Common myeloid progenitor, CD34-positive (primary cell): ENCODE measurements at regions not wholly inside any gene's neighbourhood (a gene's known extent, or its start where the extent isn't known, plus 50 kb on each side); places are given as distances from the start of the nearest gene placed in this dataset.
"Not testable (repeated sequence)": the region's sequence is repeated elsewhere in the genome, so short reads cannot be mapped to it uniquely, and the experiment has no call there.

Source experiments
- CTCF ChIA-PET: fragments of 350-600 bp; sonication (Branson Sonifier 250); formaldehyde crosslinking; loops from one replicate; lab custom pipeline; 2021; ENCODE audit warnings: antibody characterized with exemption; lab: Charles Lee
- POLR2A ChIA-PET: fragments of 350-600 bp; sonication (Branson Sonifier 250); formaldehyde crosslinking; loops from one replicate; lab custom pipeline; 2021; ENCODE audit warnings: antibody characterized with exemption; lab: Charles Lee
- DNase-seq, 3 donors: peaks; one replicate each; pipeline versions ENCODE4 v3.0.0 to v3.0.0-alpha.2; 2013
- H3K27ac ChIP-seq, 2 experiments: 1 replicate in 1 of 2; 2 replicates in 1 of 2; pipeline ENCODE4 v1.7.0; 2013; ENCODE audit warnings: inconsistent platforms in 2 of 2, low read length in 2 of 2, mild to moderate bottlenecking in 2 of 2, low read depth in 1 of 2, moderate library complexity in 1 of 2; ENCODE audit not compliant: severe bottlenecking in 2 of 2, insufficient read depth in 1 of 2, poor library complexity in 1 of 2
- H3K27me3 ChIP-seq, 5 experiments: replicated peaks in 2 of 5; 1 replicate in 3 of 5; 2 replicates in 2 of 5; pipeline versions ENCODE4 v1.6.1 to v1.7.0; 2013; ENCODE audit warnings: low read length in 4 of 5, mild to moderate bottlenecking in 2 of 5, moderate library complexity in 2 of 5, inconsistent platforms in 1 of 5; ENCODE audit not compliant: insufficient read depth in 5 of 5, control insufficient read depth in 4 of 5
- H3K36me3 ChIP-seq, 4 experiments: 1 replicate in 2 of 4; 2 replicates in 2 of 4; pipeline versions ENCODE4 v1.6.1 to v1.7.0; 2013; ENCODE audit warnings: low read length in 3 of 4, control low read depth in 1 of 4, mild to moderate bottlenecking in 1 of 4; ENCODE audit not compliant: control insufficient read depth in 4 of 4, insufficient read depth in 4 of 4
- H3K4me1 ChIP-seq, 4 experiments: 1 replicate in 3 of 4; 2 replicates in 1 of 4; pipeline versions ENCODE4 v1.6.1 to v1.7.1; 2013; ENCODE audit warnings: low read length in 3 of 4, mild to moderate bottlenecking in 3 of 4, control low read depth in 1 of 4, inconsistent platforms in 1 of 4, moderate library complexity in 1 of 4; ENCODE audit not compliant: control insufficient read depth in 4 of 4, insufficient read depth in 4 of 4; ENCODE audit errors: control extremely low read depth in 1 of 4
- H3K4me3 ChIP-seq, 7 experiments: 1 replicate in 4 of 7; 2 replicates in 3 of 7; pipeline versions ENCODE4 v1.5.1 to v1.7.0; 2013; ENCODE audit warnings: mild to moderate bottlenecking in 7 of 7, low read length in 6 of 7, moderate library complexity in 6 of 7, inconsistent platforms in 2 of 7, low read depth in 2 of 7, control low read depth in 1 of 7; ENCODE audit not compliant: insufficient read depth in 4 of 7, control insufficient read depth in 1 of 7; ENCODE audit errors: extremely low read depth in 1 of 7
- H3K9me3 ChIP-seq, 5 experiments: 1 replicate in 4 of 5; 2 replicates in 1 of 5; pipeline versions ENCODE4 v1.6.1 to v1.7.1; 2013; ENCODE audit warnings: low read length in 4 of 5, mild to moderate bottlenecking in 2 of 5, inconsistent platforms in 1 of 5, low read depth in 1 of 5, moderate library complexity in 1 of 5; ENCODE audit not compliant: control insufficient read depth in 4 of 5, insufficient read depth in 2 of 5; ENCODE audit errors: control extremely low read depth in 1 of 5
- WGBS: methylation state at CpG from one replicate; pipeline ENCODE4 v1.1.5; 2013; ENCODE audit not compliant: insufficient coverage; 5-methylcytosine and 5-hydroxymethylcytosine counted together

DNA sequence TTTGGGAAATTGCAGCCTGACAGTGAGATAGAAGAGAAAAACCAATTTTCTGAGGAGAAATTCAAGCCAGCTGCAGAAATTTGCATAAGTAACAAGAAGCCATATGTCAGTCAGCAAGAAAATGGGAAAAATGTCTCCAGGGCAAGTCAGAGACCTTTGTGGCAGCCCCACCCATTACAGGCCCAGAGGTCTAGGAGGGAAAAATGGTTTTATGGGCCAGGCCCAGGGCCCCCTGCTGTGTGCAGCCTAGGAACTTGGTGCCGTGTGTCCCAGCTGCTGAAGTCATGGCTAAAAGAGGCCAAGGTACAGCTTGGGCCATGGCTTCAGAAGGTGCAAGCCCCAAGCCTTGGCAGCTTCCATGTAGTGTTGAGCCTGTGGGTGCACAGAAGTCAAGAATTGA, 296.1 kb downstream of the TTC6 start:
- WGBS = 100% methylated on average over 1 of the region's 1 CpG
- POLR2A ChIA-PET, H3K9me3 ChIP-seq, H3K4me1 ChIP-seq, CTCF ChIA-PET, H3K4me3 ChIP-seq, H3K27ac ChIP-seq, DNase-seq, H3K27me3 ChIP-seq, H3K36me3 ChIP-seq: not testable (repeated sequence)

DNA sequence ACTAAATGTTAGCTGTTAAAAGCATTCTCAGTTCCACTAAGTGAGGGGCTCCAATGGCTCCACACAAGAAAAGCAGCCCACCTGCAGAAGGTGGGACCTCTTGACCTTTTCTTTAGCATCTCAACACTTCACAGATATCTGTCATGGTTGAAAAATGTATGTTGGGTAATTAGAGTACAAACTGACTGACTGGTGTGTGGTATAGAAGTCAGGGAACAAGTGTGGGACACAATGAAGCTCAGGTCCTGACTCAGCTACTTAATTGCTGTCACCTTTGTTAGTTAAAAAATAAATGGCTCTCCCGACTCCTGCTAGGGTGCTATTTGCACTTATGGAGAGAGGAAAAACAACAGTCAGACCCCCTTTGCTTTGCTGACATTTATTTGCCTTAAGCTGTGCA, 299.0 kb downstream of the TTC6 start:
- Histone ChIP-seq H3K4me3 (no peak overlapping the region), H3K36me3 (no peaks in the 10 kb centered on the region), H3K4me1 (no peaks in the 10 kb centered on the region), H3K9me3 (peaks cover 0 to 2% (median 0%) of the 10 kb centered on the region in 5 experiments), H3K27ac (no peak overlapping the region), H3K27me3 (peaks cover 0 to 5% (median 2%) of the 10 kb centered on the region in 5 experiments)
- WGBS = 80% methylated on average over 1 of the region's 1 CpG
- CTCF ChIA-PET = interaction anchor here (0.8 kb wide), 1 partner anchor 9 kb away, joined by 3 read pairs; no protein-coding TSS in a partner anchor
- POLR2A ChIA-PET = no interaction called here
- no peak for DNase-seq

DNA sequence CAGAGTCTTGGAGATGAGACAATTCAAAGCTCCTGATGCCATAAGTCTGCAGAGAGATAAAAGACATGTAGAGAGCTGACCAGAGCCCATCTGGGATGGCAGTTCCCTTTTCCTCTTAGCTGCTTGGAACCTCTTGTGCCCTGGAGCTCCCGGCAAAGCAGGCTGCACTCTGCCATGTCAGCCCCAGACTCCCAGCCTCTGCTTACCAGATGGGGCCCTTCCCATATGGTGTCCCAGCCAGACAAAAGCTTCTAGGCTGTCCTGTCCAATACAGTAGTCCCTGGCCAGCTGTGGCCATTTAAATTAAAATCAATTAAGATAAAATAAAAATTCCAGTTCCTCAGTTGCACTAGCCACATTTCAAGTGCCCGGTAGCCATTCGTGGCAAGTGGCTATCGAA, 303.9 kb downstream of the TTC6 start:
- no peak for DNase-seq
- WGBS = 86% methylated on average over 3 of the region's 4 CpGs
- Histone ChIP-seq H3K4me3 (no peak overlapping the region), H3K27me3 (peaks cover 0 to 24% (median 10%) of the 10 kb centered on the region in 5 experiments), H3K36me3 (no peaks in the 10 kb centered on the region), H3K4me1 (no peaks in the 10 kb centered on the region), H3K27ac (no peak overlapping the region), H3K9me3 (no peaks in the 10 kb centered on the region)
- POLR2A ChIA-PET = no interaction called here
- CTCF ChIA-PET = interaction anchor here (1.4 kb wide), 1 partner anchor 11 kb away, joined by 5 read pairs; no protein-coding TSS in a partner anchor

DNA sequence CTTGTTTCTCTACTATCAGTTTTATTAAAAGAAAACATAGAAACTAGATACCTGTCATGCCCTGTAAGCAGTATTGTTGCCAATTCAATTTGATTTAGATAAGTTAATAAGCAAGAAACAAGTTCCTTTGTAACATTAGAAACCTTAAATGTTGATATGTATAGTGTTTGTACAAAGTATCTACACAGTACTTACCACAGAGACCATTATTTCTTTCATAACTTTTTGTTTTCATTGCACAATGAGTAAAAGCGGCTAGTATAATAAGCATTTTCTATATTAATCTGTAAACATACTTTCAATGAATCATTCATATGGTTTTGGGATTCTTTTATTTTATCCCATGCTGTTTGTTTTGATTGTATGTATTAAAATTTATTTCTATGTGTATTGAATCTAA, 305.1 kb downstream of the TTC6 start:
- CTCF ChIA-PET = no interaction called here
- Histone ChIP-seq H3K4me1 (no peaks in the 10 kb centered on the region), H3K27me3 (peaks cover 0 to 21% (median 8%) of the 10 kb centered on the region in 5 experiments), H3K4me3 (no peak overlapping the region), H3K9me3 (no peaks in the 10 kb centered on the region), H3K36me3 (no peaks in the 10 kb centered on the region), H3K27ac (no peak overlapping the region)
- no CpG with 5 or more reads among the region's 1 CpG for WGBS
- DNase-seq = no peak
- POLR2A ChIA-PET = no interaction called here

DNA sequence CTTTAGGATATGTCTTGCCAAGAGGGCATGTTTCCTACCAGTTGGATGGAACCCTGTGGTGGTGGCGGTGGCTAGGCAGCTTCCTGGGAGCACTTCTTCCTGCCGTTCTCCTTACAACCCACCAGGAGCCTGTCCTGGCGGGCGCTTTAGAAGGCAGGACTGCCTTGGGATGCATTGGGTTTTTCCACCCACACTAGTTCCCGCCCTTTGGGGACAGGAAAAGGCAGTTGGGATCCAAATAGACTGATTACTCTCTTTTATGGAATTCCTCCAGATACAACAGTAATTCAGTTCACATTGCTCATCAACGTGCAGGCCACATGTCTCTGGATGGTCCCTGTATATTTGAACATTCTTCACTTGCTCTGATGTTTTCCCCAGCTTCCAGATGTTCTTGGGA, 305.7 kb upstream of the SSTR1 start:
- H3K27me3 ChIP-seq = peaks cover 0 to 21% (median 8%) of the 10 kb centered on the region in 5 experiments
- no peaks in the 10 kb centered on the region for H3K4me1 ChIP-seq
- no peak for DNase-seq
- H3K36me3 ChIP-seq = no peaks in the 10 kb centered on the region
- WGBS = 100% methylated on average over 1 of the region's 6 CpGs
- H3K9me3 ChIP-seq = no peaks in the 10 kb centered on the region
- POLR2A ChIA-PET = no interaction called here
- CTCF ChIA-PET = interaction anchor here (0.9 to 1.5 kb wide), 5 partner anchors 8 to 1113 kb away, joined by 3 to 4 read pairs (median 3); no protein-coding TSS in a partner anchor
- H3K27ac ChIP-seq = no peak overlapping the region
- no peak overlapping the region for H3K4me3 ChIP-seq

DNA sequence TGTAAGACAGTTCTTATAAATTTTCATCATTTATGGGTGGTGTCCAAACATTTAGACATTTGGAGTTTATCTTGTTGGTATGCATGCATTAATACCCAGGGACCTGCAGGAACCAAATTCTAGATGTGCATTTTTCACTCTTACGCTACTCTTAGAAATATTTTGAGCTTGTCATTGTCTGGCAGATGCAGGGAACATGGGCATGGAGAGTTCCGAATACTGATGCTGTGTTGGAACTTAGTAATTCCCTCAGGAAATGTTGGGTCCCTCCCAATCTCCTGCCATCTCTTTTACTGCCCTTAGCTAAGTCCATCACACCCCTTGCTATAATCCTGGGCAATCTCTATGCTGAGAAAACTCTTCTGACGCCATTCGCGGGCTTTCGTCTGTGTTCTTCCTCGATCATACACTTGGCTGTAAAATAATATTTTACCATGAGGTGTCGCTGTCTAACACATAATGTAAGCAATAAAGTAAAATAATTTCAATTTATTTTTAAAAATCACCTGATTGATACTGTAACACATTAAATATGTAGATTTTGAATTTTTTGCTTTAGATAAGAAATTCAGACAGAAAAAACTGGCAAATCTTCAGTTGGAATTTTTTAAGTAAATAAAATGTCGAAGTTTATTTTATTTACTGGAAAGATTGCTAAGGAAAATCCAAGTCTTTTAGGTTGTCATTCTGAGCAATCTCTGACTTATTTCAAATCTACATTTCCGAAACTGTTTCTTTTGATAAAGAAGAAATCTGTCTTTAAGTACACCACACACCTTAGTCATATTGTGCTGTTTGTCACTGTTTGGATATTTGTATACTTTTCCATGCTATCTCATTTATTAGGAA, 304.1 kb upstream of the SSTR1 start:
- H3K4me1 ChIP-seq = no peaks in the 10 kb centered on the region
- 100% methylated on average over 1 of the region's 10 CpGs for WGBS
- no peak overlapping the region for H3K4me3 ChIP-seq
- no peaks in the 10 kb centered on the region for H3K36me3 ChIP-seq
- H3K27me3 ChIP-seq = peaks cover 0 to 21% (median 10%) of the 10 kb centered on the region in 5 experiments
- ChIA-PET CTCF (interaction anchor here (0.8 to 1.5 kb wide), 6 partner anchors 9 to 1112 kb away, joined by 3 to 6 read pairs (median 4); no protein-coding TSS in a partner anchor), POLR2A (interaction anchor here (0.7 kb wide), 1 partner anchor 239 kb away, joined by 7 read pairs; no protein-coding TSS in a partner anchor)
- no peaks in the 10 kb centered on the region for H3K9me3 ChIP-seq
- peak; percentile 38 to 69 (median 62) for DNase-seq
- no peak overlapping the region for H3K27ac ChIP-seq

DNA sequence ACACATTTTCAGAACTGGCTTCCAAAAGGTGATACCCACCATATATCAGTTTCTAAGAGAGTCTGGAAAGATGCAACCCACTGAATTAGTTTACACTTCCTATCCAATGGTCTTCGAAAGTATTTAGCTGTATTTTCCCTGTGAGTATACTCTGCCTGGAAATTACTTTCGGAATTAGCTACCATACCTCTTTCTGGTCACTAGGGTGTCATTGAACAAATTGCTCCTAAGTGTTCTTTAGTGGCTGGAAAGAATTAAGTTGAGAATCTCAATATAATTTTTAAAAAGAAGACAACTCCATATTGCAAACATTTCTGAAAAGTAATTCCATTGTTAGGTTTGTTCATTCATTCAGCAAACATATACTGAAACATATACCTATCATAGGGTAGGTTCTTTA, 283.1 kb upstream of the SSTR1 start:
- CTCF ChIA-PET = no interaction called here
- Histone ChIP-seq H3K27ac (no peak overlapping the region), H3K27me3 (no peaks in the 10 kb centered on the region), H3K4me3 (no peak overlapping the region), H3K9me3 (no peaks in the 10 kb centered on the region), H3K4me1 (no peaks in the 10 kb centered on the region), H3K36me3 (no peaks in the 10 kb centered on the region)
- WGBS = no CpG with 5 or more reads among the region's 2 CpGs
- POLR2A ChIA-PET = no interaction called here
- DNase-seq = no peak
